Testis (tissue), 2 donors: ENCODE measurements at regions not wholly inside any gene's neighbourhood (a gene's known extent, or its start where the extent isn't known, plus 50 kb on each side); places are given as distances from the start of the nearest gene placed in this dataset.

ENCODE experiments used
- DNase-seq: peaks from one replicate; pipeline ENCODE4 v3.0.0-alpha.2; 2019
- H3K27ac ChIP-seq, 2 donors: fragments of 200-600 bp; sonication (generic); one replicate each; pipeline ENCODE4 v1.5.1; 2019
- H3K27me3 ChIP-seq: fragments of 200-600 bp; sonication (generic); one replicate; pipeline ENCODE4 v1.5.1; 2019
- H3K36me3 ChIP-seq: fragments of 200-600 bp; sonication (generic); one replicate; pipeline ENCODE4 v1.5.1; 2017; ENCODE audit warnings: low read depth; ENCODE audit errors: missing control alignments
- H3K4me1 ChIP-seq: fragments of 200-600 bp; sonication (generic); one replicate; pipeline ENCODE4 v1.5.1; 2019
- H3K4me3 ChIP-seq, 2 donors: fragments of 200-600 bp; sonication (generic); one replicate each; pipeline ENCODE4 v1.5.1; 2017 to 2019
- H3K9me3 ChIP-seq: fragments of 200-600 bp; sonication (generic); one replicate; pipeline ENCODE4 v1.5.1; 2017
- POLR2A ChIP-seq: fragments of 450-650 bp; IDR thresholded peaks from one replicate; pipeline ENCODE4 v1.6.1; 2017; ENCODE audit warnings: antibody characterized with exemption, mild to moderate bottlenecking, moderate library complexity
- WGBS, 2 donors: methylation state at CpG; one replicate each; pipeline ENCODE4 v1.1.5; 2018; 5-methylcytosine and 5-hydroxymethylcytosine counted together
- intact Hi-C: fragments of 100-400 bp; cut with DNase I; formaldehyde crosslinking; loops from one replicate; pipeline ENCODE4 v1.15.1; 2023; ENCODE audit warnings: low total_unique reads
- TF ChIP-seq, protein P1 (sequence below), 3 experiments: fragments of 450-650 bp in 2 of 3; fragments of 200-600 bp in 1 of 3; sonication (generic) in 1 of 3; IDR thresholded peaks; one replicate each; pipeline ENCODE4 v1.5.1; 2016 to 2019; ENCODE audit warnings: antibody characterized with exemption in 3 of 3, mild to moderate bottlenecking in 2 of 3, moderate library complexity in 1 of 3

DNA sequence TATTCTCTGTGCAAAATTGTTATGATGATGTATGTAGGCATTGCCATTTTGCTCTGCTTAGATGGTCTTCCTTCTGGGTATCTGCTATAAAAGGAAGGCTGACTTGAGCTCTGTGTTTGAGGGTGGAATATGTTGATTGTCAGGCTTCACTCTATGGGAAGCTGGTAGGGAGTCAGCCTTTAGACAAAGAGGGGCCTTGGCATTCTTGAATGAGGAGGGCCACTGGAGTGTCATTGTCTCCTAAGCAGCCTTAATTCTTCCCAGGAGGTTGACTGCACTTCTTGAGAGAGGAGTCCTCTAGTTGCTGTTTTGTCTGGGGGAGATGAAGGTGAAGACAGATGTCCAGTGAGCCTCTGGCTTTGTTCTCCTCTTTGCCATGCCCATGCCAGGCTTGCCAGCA is 266.8 kb downstream of the KCNRG start:
- no peak for TF ChIP-seq POLR2A
- TF ChIP-seq, protein P1, sequence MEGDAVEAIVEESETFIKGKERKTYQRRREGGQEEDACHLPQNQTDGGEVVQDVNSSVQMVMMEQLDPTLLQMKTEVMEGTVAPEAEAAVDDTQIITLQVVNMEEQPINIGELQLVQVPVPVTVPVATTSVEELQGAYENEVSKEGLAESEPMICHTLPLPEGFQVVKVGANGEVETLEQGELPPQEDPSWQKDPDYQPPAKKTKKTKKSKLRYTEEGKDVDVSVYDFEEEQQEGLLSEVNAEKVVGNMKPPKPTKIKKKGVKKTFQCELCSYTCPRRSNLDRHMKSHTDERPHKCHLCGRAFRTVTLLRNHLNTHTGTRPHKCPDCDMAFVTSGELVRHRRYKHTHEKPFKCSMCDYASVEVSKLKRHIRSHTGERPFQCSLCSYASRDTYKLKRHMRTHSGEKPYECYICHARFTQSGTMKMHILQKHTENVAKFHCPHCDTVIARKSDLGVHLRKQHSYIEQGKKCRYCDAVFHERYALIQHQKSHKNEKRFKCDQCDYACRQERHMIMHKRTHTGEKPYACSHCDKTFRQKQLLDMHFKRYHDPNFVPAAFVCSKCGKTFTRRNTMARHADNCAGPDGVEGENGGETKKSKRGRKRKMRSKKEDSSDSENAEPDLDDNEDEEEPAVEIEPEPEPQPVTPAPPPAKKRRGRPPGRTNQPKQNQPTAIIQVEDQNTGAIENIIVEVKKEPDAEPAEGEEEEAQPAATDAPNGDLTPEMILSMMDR (IDR thresholded peaks at IDR 0.05) = no peak
- Histone ChIP-seq H3K27ac (no peak overlapping the region), H3K4me1 (no peaks in the 10 kb centered on the region), H3K27me3 (no peaks in the 10 kb centered on the region), H3K36me3 (no peaks in the 10 kb centered on the region), H3K9me3 (no peaks in the 10 kb centered on the region), H3K4me3 (no peak overlapping the region)
- no peak for DNase-seq
- intact Hi-C loops = no loop called here

DNA sequence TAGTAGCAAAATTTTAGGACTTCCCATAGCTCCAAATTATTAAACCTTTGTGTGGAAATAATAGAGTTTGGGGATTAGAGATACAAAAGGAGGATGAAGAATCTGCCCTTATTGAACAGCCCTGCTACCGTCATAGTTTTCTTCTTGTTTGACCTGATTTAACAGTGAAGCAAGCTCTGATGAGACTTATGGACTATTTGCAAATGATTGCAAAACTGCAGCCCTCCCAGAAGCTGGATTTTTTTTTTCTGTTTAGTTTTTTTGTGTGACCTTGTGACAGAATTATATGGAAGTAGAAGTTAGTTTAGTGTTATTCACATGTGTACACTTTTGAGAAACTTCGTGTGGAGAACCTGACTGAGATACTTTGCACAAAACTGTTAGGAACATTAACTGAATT is 267.8 kb downstream of the KCNRG start:
- WGBS, 2 donors = 83 to 92% methylated on average over 2 of the region's 2 CpGs
- intact Hi-C loops = no loop called here

DNA sequence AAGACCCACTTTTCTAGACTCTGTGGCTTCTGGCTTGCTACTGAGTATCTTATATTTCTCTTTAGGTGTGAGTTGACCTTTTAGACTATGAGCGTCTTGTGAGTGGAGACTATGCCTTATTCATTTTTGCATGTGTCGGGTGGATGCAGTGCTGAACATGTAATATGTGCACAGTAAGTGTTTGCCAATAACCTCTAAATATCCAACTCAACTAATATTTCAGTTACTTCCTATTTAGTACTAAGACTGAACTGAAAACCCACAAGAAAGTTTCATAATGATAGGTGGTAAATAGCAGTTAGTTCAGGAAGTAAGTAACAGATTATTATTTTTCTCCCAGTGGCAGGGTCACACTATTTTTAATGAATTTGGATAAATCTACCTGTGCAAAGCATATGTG is 269.3 kb downstream of the KCNRG start:
- DNase-seq = no peak
- no peaks in the 10 kb centered on the region for H3K36me3 ChIP-seq
- no peaks in the 10 kb centered on the region for H3K27me3 ChIP-seq
- H3K27ac ChIP-seq = no peak overlapping the region
- WGBS, 2 donors = 89 to 93% methylated on average over 2 of the region's 2 CpGs
- no peaks in the 10 kb centered on the region for H3K9me3 ChIP-seq
- no peaks in the 10 kb centered on the region for H3K4me1 ChIP-seq
- TF ChIP-seq POLR2A = no peak
- TF ChIP-seq, protein P1 (IDR thresholded peaks at IDR 0.05) = no peak
- H3K4me3 ChIP-seq = no peak overlapping the region
- intact Hi-C loops = no loop called here

More for the DNA sequence above, 267.8 kb downstream of the KCNRG start:
- TF ChIP-seq, protein P1 (IDR thresholded peaks at IDR 0.05) = no peak
- no peak for TF ChIP-seq POLR2A
- Histone ChIP-seq H3K27ac (no peak overlapping the region), H3K27me3 (no peaks in the 10 kb centered on the region), H3K4me3 (no peak overlapping the region), H3K36me3 (no peaks in the 10 kb centered on the region), H3K4me1 (no peaks in the 10 kb centered on the region), H3K9me3 (no peaks in the 10 kb centered on the region)
- DNase-seq = no peak

DNA sequence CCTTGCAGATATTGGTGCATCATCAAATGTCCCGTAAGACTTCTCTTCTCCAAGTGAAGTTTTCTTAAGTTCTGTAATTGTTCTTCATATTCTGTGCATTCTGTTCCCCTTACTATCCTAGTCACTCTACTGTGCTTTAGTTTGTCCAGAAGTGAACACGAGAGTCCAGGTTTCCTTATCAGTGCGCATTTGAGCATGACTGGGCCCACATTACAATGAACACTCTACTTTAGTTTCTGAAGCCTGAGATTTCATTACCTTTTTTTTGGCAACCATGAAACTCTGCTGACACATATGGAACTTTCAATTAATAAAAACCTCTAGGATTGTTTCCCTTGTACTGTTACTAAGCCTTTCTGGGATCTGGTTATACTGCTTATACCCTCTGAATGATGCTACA is 270.0 kb downstream of the KCNRG start:
- H3K4me3 ChIP-seq = no peak overlapping the region
- no peaks in the 10 kb centered on the region for H3K4me1 ChIP-seq
- H3K27me3 ChIP-seq = no peaks in the 10 kb centered on the region
- no peak for TF ChIP-seq POLR2A
- TF ChIP-seq, protein P1 (IDR thresholded peaks at IDR 0.05) = no peak
- intact Hi-C loops = no loop called here
- H3K27ac ChIP-seq = no peak overlapping the region
- DNase-seq = no peak
- H3K36me3 ChIP-seq = no peaks in the 10 kb centered on the region
- WGBS, 2 donors = 91 to 92% methylated on average over 3 of the region's 3 CpGs
- H3K9me3 ChIP-seq = no peaks in the 10 kb centered on the region

DNA sequence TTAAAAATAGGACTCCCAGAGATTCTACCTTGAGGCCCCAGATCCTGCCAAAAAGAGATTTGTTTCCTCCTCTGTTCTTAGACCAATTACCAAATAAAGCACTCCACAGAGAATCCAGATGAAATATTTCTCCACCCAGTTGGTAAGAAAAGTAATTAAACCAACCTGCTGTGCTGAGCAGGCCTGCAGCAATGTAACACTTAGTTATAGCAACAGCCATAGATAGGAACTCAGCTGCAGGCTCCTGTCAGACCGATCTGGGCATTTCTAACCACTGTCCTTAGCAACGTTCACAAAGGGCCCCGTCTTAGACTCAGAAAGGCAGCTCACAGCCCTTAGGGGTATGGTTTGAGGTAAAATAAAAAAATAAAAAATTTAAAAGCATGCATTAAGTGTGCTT is 271.1 kb downstream of the KCNRG start:
- DNase-seq = no peak
- no peaks in the 10 kb centered on the region for H3K27me3 ChIP-seq
- H3K9me3 ChIP-seq = no peaks in the 10 kb centered on the region
- H3K4me1 ChIP-seq = no peaks in the 10 kb centered on the region
- H3K4me3 ChIP-seq = no peak overlapping the region
- WGBS, 2 donors = 70 to 77% methylated on average over 3 of the region's 3 CpGs
- TF ChIP-seq, protein P1 (IDR thresholded peaks at IDR 0.05) = no peak
- no peak for TF ChIP-seq POLR2A
- intact Hi-C loops = no loop called here
- no peak overlapping the region for H3K27ac ChIP-seq
- H3K36me3 ChIP-seq = no peaks in the 10 kb centered on the region
